ENCODE measurements at regions not wholly inside any gene's neighbourhood (a gene's known extent, or its start where the extent isn't known, plus 50 kb on each side); places are given as distances from the start of the nearest gene placed in this dataset.

GRCh38 chr7:114791771-114792170 is 130.1 kb upstream of the MDFIC start:
- TF ChIP-seq CTCF (conservative IDR thresholded peaks at IDR 0.05) (no peak), EZH2 (IDR thresholded peaks at IDR 0.05; ENCODE audit: low read depth) (no peak)

Measured in PC-9 (cell line).